ENCODE measurements at regions not wholly inside any gene's neighbourhood (a gene's known extent, or its start where the extent isn't known, plus 50 kb on each side); places are given as distances from the start of the nearest gene placed in this dataset.
A peak's percentile ranks its signal among the peaks of the same experiment; 100 is the strongest.

DNA sequence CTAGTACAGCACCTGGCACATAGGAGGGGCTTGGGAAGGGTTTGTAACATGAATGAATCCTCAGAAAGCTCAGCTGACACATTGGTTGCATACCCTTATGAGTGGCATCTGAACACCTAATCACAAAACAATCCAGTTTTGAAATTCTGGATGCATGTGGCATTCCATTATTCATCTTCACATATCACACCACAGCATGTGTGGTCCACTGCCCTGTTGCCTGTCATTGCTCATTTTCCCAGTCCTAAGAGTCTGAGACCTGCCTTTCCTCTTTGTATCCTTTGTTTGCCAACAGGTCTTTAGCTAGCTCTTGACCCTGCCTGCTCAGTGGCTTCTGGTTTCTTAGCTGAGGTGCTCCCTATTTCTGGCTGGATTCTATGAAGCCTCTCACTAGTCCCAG lies 170.8 kb upstream of the ASIC2 start:
- Histone ChIP-seq H3K9me3 (ENCODE audit: low read depth, low read length, poor library complexity, severe bottlenecking) (no peaks in the 10 kb centered on the region), H3K36me3 (ENCODE audit: insufficient read depth, low read length, poor library complexity, severe bottlenecking) (no peaks in the 10 kb centered on the region), H3K27me3 (replicated peaks; ENCODE audit: insufficient read depth, low read depth, low read length, poor library complexity) (no peaks in the 10 kb centered on the region), H3K27ac (ENCODE audit: low read depth, low read length, poor library complexity, severe bottlenecking) (no peak overlapping the region), H3K4me3 (ENCODE audit: low read depth, low read length, poor library complexity, severe bottlenecking) (no peak overlapping the region), H3K4me1 (ENCODE audit: insufficient read depth, low read length, poor library complexity, severe bottlenecking) (no peaks in the 10 kb centered on the region)
- ChIA-PET CTCF (no interaction called here), POLR2A (ENCODE audit: low non-redundant PET) (interaction anchor here (0.6 kb wide), 1 partner anchor 10 kb away, joined by 3 read pairs; no protein-coding TSS in a partner anchor)
- no TSS peak for BruUV-seq (replicated peaks)
- intact Hi-C loops (cut with micrococcal nuclease; ENCODE audit: unreplicated experiment): no loop called here
- TF ChIP-seq, protein P1, sequence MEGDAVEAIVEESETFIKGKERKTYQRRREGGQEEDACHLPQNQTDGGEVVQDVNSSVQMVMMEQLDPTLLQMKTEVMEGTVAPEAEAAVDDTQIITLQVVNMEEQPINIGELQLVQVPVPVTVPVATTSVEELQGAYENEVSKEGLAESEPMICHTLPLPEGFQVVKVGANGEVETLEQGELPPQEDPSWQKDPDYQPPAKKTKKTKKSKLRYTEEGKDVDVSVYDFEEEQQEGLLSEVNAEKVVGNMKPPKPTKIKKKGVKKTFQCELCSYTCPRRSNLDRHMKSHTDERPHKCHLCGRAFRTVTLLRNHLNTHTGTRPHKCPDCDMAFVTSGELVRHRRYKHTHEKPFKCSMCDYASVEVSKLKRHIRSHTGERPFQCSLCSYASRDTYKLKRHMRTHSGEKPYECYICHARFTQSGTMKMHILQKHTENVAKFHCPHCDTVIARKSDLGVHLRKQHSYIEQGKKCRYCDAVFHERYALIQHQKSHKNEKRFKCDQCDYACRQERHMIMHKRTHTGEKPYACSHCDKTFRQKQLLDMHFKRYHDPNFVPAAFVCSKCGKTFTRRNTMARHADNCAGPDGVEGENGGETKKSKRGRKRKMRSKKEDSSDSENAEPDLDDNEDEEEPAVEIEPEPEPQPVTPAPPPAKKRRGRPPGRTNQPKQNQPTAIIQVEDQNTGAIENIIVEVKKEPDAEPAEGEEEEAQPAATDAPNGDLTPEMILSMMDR (conservative IDR thresholded peaks at IDR 0.05; ENCODE audit: low read depth, low read length): no peak
- no peak for TF ChIP-seq EZH2 (IDR thresholded peaks at IDR 0.05; ENCODE audit: borderline replicate concordance, low read depth, low read length, poor library complexity, severe bottlenecking)
- DNase-seq (ENCODE audit: low spot score): no peak

DNA sequence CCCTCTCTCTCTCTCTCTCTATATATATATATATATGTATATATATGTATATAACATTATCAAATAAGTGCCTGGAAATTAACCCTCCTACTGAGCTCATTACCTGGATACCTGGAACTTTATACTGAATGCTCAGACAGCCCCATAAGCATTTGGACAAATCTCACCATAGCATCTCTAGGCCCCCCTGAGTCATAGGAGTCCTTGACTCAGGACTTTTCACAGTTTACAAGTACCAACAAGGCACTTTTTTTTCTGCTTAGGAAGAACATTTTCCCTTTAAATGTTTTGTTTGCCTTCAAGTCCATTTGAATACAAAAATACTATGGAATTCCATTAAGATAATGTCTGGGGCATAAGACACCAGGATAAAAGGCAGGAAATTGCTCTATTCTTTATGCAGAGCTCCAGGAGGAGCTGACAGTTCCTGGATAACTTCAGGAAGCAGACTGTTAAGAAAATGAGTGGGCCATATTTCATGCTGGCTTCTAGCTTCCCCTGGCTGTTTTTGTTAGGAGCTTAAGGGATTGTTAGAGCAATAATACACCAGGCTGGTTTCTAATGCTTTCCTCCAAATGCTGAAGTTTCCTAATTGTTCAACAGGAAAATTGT lies 171.7 kb upstream of the ASIC2 start:
- CTCF ChIA-PET: interaction anchor here (0.7 kb wide), 1 partner anchor 55 kb away, joined by 6 read pairs; no protein-coding TSS in a partner anchor
- H3K9me3 ChIP-seq (ENCODE audit: low read depth, low read length, poor library complexity, severe bottlenecking): no peaks in the 10 kb centered on the region
- intact Hi-C loops (cut with micrococcal nuclease; ENCODE audit: unreplicated experiment): no loop called here
- no peak overlapping the region for H3K4me3 ChIP-seq (ENCODE audit: low read depth, low read length, poor library complexity, severe bottlenecking)
- POLR2A ChIA-PET (ENCODE audit: low non-redundant PET): no interaction called here
- no peaks in the 10 kb centered on the region for H3K4me1 ChIP-seq (ENCODE audit: insufficient read depth, low read length, poor library complexity, severe bottlenecking)
- no TSS peak for BruUV-seq (replicated peaks)
- H3K27me3 ChIP-seq (replicated peaks; ENCODE audit: insufficient read depth, low read depth, low read length, poor library complexity): no peaks in the 10 kb centered on the region
- H3K27ac ChIP-seq (ENCODE audit: low read depth, low read length, poor library complexity, severe bottlenecking): no peak overlapping the region
- no peaks in the 10 kb centered on the region for H3K36me3 ChIP-seq (ENCODE audit: insufficient read depth, low read length, poor library complexity, severe bottlenecking)
- TF ChIP-seq, protein P1 (conservative IDR thresholded peaks at IDR 0.05; ENCODE audit: low read depth, low read length): no peak
- no peak for TF ChIP-seq EZH2 (IDR thresholded peaks at IDR 0.05; ENCODE audit: borderline replicate concordance, low read depth, low read length, poor library complexity, severe bottlenecking)
- DNase-seq (ENCODE audit: low spot score): peak; percentile 67

DNA sequence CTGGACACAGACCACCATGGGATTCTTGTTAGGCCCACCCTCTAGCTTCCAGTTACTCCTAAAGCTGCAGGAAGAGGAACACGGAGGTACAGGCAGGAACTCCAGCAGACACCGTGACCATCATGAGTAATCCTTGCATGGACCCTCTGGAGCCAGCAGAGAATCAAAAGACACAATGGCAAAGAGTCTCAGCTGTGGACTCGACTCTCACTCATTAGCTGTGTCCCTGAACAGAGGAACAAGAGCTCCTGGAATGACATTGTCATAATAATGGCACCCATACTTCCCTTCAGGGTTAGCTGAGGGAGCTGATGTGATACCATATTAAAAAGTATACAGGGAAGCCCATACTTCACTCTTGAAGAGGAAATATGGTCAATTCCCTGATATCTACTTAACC lies 176.3 kb upstream of the ASIC2 start:
- DNase-seq (ENCODE audit: low spot score): no peak
- Histone ChIP-seq H3K4me1 (ENCODE audit: insufficient read depth, low read length, poor library complexity, severe bottlenecking) (no peaks in the 10 kb centered on the region), H3K36me3 (ENCODE audit: insufficient read depth, low read length, poor library complexity, severe bottlenecking) (no peaks in the 10 kb centered on the region), H3K4me3 (ENCODE audit: low read depth, low read length, poor library complexity, severe bottlenecking) (no peak overlapping the region), H3K27ac (ENCODE audit: low read depth, low read length, poor library complexity, severe bottlenecking) (no peak overlapping the region), H3K9me3 (ENCODE audit: low read depth, low read length, poor library complexity, severe bottlenecking) (no peaks in the 10 kb centered on the region), H3K27me3 (replicated peaks; ENCODE audit: insufficient read depth, low read depth, low read length, poor library complexity) (no peaks in the 10 kb centered on the region)
- intact Hi-C loops (cut with micrococcal nuclease; ENCODE audit: unreplicated experiment): no loop called here
- no TSS peak for BruUV-seq (replicated peaks)
- TF ChIP-seq EZH2 (IDR thresholded peaks at IDR 0.05; ENCODE audit: borderline replicate concordance, low read depth, low read length, poor library complexity, severe bottlenecking): no peak
- TF ChIP-seq, protein P1 (conservative IDR thresholded peaks at IDR 0.05; ENCODE audit: low read depth, low read length): no peak
- ChIA-PET CTCF (no interaction called here), POLR2A (ENCODE audit: low non-redundant PET) (no interaction called here)
